ENCODE measurements at regions not wholly inside any gene's neighbourhood (a gene's known extent, or its start where the extent isn't known, plus 50 kb on each side); places are given as distances from the start of the nearest gene placed in this dataset.

DNA sequence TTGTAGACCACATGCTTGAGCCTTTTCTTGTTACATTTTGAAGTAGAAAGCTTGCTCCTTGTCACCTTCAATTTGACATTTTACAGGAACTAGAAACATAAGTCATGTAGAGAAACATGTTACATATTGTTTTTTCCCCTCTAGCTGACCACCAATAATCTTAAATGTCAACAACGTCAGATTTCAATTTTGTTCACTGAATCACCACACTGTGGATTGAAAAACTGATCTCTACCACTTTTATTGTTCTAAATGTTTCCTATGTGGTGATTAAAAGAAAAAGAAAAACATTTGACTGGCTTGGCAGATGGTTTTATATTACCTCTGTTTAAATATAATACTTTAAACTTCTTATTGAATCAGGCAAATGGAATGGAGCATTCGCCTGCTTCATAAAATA lies 87.7 kb downstream of the DSEL start:
- no peak for ATAC-seq (ENCODE audit: insufficient number of reproducible peaks, low FRiP score, low read depth)
- Histone ChIP-seq H3K36me3 (no peaks in the 10 kb centered on the region), H3K27me3 (replicated peaks; ENCODE audit: insufficient read depth) (no peaks in the 10 kb centered on the region), H3K4me3 (no peak overlapping the region), H3K9me3 (no peaks in the 10 kb centered on the region), H3K4me1 (ENCODE audit: control insufficient read depth in 1 of 2, low read depth in 2 of 2) (peaks cover 0 to 9% of the 10 kb centered on the region in 2 donors), H3K27ac (no peak overlapping the region)
- no peak for DNase-seq (ENCODE audit: low spot score)
- TF ChIP-seq, protein P1, sequence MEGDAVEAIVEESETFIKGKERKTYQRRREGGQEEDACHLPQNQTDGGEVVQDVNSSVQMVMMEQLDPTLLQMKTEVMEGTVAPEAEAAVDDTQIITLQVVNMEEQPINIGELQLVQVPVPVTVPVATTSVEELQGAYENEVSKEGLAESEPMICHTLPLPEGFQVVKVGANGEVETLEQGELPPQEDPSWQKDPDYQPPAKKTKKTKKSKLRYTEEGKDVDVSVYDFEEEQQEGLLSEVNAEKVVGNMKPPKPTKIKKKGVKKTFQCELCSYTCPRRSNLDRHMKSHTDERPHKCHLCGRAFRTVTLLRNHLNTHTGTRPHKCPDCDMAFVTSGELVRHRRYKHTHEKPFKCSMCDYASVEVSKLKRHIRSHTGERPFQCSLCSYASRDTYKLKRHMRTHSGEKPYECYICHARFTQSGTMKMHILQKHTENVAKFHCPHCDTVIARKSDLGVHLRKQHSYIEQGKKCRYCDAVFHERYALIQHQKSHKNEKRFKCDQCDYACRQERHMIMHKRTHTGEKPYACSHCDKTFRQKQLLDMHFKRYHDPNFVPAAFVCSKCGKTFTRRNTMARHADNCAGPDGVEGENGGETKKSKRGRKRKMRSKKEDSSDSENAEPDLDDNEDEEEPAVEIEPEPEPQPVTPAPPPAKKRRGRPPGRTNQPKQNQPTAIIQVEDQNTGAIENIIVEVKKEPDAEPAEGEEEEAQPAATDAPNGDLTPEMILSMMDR (IDR thresholded peaks at IDR 0.05): no peak

DNA sequence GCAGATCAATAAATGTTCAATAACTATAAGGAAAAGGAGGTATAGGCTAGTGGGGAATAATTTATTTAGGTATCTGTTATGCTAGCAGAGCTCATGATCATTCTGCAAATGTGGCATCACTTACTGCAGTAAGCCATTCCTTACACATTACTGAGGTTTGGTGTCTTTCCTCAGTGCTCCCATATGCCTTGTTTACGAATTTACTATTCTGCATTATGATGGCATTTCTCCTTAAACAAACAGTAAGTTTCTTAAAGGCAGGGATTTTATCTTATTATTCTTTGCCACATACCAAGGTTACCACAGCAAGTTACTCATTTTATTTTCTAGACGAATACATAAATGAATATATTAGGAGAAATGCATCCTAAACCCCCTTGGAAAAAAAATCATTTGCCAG lies 88.4 kb downstream of the DSEL start:
- no peaks in the 10 kb centered on the region for H3K36me3 ChIP-seq
- ATAC-seq (ENCODE audit: insufficient number of reproducible peaks, low FRiP score, low read depth) (no peak), DNase-seq (ENCODE audit: low spot score) (no peak)
- H3K9me3 ChIP-seq: no peaks in the 10 kb centered on the region
- no peak overlapping the region for H3K4me3 ChIP-seq
- no peak overlapping the region for H3K27ac ChIP-seq
- H3K4me1 ChIP-seq (ENCODE audit: control insufficient read depth in 1 of 2, low read depth in 2 of 2): peaks cover 0 to 9% of the 10 kb centered on the region in 2 donors
- TF ChIP-seq, protein P1 (IDR thresholded peaks at IDR 0.05): no peak
- H3K27me3 ChIP-seq (replicated peaks; ENCODE audit: insufficient read depth): no peaks in the 10 kb centered on the region

DNA sequence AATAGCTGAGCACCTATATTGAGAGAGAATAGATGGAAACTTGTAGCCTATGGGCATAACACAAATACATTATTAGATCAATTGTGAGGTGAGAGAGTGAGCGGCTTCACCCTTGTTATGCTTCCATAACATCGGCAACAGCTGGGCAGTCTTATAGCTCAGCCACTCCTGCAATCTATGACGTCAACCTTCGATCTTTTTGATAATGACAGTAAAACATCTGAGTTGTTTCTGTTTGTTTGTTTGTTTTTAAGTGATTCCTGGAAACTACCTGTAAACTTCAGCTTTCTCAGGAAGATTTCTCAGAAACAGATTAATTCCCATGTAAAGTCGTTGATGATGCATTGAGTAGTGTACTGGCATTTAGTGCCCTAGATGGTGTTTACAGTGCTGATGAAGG lies 90.0 kb downstream of the DSEL start:
- DNase-seq (ENCODE audit: low spot score) (no peak), ATAC-seq (ENCODE audit: insufficient number of reproducible peaks, low FRiP score, low read depth) (no peak)
- no peaks in the 10 kb centered on the region for H3K36me3 ChIP-seq
- peaks cover 0 to 9% of the 10 kb centered on the region in 2 donors for H3K4me1 ChIP-seq (ENCODE audit: control insufficient read depth in 1 of 2, low read depth in 2 of 2)
- no peaks in the 10 kb centered on the region for H3K9me3 ChIP-seq
- H3K4me3 ChIP-seq: no peak overlapping the region
- TF ChIP-seq, protein P1 (IDR thresholded peaks at IDR 0.05): no peak
- H3K27ac ChIP-seq: no peak overlapping the region
- no peaks in the 10 kb centered on the region for H3K27me3 ChIP-seq (replicated peaks; ENCODE audit: insufficient read depth)

DNA sequence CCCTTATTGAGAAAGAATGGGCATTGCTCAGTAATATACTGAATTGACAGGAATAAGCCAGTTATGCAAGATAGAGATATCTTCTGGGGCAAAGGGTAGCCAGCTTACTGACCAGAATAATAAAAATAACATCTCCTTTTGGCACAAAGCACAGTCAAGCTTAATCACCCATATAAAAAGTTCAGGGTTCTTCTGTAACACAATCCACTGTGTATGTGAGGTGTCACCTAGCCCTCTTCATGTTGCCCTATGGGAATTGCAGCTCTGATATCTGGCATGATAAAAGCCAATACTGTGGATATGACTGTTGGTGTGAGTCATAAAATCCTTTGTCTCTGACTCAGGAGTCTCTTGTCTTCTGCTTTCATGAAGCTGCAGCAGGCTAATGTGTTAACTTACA lies 90.8 kb downstream of the DSEL start:
- Histone ChIP-seq H3K36me3 (no peaks in the 10 kb centered on the region), H3K9me3 (no peaks in the 10 kb centered on the region), H3K4me3 (no peak overlapping the region), H3K27ac (no peak overlapping the region), H3K4me1 (ENCODE audit: control insufficient read depth in 1 of 2, low read depth in 2 of 2) (peaks cover 0 to 9% of the 10 kb centered on the region in 2 donors), H3K27me3 (replicated peaks; ENCODE audit: insufficient read depth) (no peaks in the 10 kb centered on the region)
- TF ChIP-seq, protein P1 (IDR thresholded peaks at IDR 0.05): no peak
- no peak for ATAC-seq (ENCODE audit: insufficient number of reproducible peaks, low FRiP score, low read depth)
- DNase-seq (ENCODE audit: low spot score): no peak

DNA sequence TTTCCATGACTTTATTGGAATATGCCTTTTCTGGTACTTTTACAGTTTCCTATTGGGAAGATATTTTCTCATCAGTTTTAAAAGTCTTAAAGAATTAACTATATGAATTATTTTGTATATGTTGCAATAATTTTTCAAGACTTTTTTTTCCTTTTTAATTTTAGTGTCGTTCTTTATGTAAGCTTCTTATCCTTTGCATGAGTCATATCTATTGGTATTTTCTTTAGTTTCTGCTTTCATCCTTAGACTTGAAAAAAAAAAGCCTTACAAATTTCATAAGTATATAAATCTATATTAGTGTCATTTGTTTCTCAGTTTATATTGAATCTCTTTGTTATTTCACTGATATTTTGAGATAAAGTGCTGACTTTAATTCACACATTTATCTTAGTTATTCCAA lies 94.9 kb downstream of the DSEL start:
- Histone ChIP-seq H3K4me1 (ENCODE audit: control insufficient read depth in 1 of 2, low read depth in 2 of 2) (no peaks in the 10 kb centered on the region), H3K27me3 (replicated peaks; ENCODE audit: insufficient read depth) (no peaks in the 10 kb centered on the region), H3K9me3 (no peaks in the 10 kb centered on the region), H3K4me3 (no peak overlapping the region), H3K27ac (no peak overlapping the region), H3K36me3 (no peaks in the 10 kb centered on the region)
- no peak for DNase-seq (ENCODE audit: low spot score)
- no peak for ATAC-seq (ENCODE audit: insufficient number of reproducible peaks, low FRiP score, low read depth)
- TF ChIP-seq, protein P1 (IDR thresholded peaks at IDR 0.05): no peak

Data from thoracic aorta (tissue), 2 donors.